ENCODE measurements at regions not wholly inside any gene's neighbourhood (a gene's known extent, or its start where the extent isn't known, plus 50 kb on each side); places are given as distances from the start of the nearest gene placed in this dataset.

- Histone ChIP-seq H3K4me3 (ENCODE audit: low read length) (no peak overlapping the region), H3K27me3 (ENCODE audit: insufficient read depth, low read depth, low read length) (no peaks in the 10 kb centered on the region), H3F3A (ENCODE audit: insufficient read depth, low read length, poor library complexity, severe bottlenecking) (no peaks in the 10 kb centered on the region), H4K20me1 (ENCODE audit: insufficient read depth) (no peaks in the 10 kb centered on the region), H3K27ac (ENCODE audit: low read length) (no peak overlapping the region), H3K36me3 (ENCODE audit: insufficient read depth, low read length) (no peaks in the 10 kb centered on the region), H3K79me2 (replicated peaks; ENCODE audit: insufficient read depth, low read length) (no peaks in the 10 kb centered on the region), H3K4me2 (ENCODE audit: low read length) (no peak overlapping the region), H2AFZ (ENCODE audit: low read depth, low read length) (no peak overlapping the region), H3K9ac (ENCODE audit: low read length) (no peak overlapping the region), H3K9me2 (ENCODE audit: insufficient read depth, low read length) (no peaks in the 10 kb centered on the region), H3K9me3 (ENCODE audit: low read length) (no peaks in the 10 kb centered on the region)
- TF ChIP-seq MXI1 (conservative IDR thresholded peaks at IDR 0.05; ENCODE audit: poor library complexity, severe bottlenecking) (no peak), EP300 (conservative IDR thresholded peaks at IDR 0.05; ENCODE audit: poor library complexity, severe bottlenecking) (no peak), SMC3 (conservative IDR thresholded peaks at IDR 0.05; ENCODE audit: poor library complexity) (no peak), TAF1 (IDR thresholded peaks at IDR 0.05; ENCODE audit: low read depth) (no peak), RAD21 (conservative IDR thresholded peaks at IDR 0.05) (no peak), POLR2AphosphoS5 (IDR thresholded peaks at IDR 0.05) (no peak), REST (IDR thresholded peaks at IDR 0.05; ENCODE audit: borderline replicate concordance) (no peak), EZH2 (IDR thresholded peaks at IDR 0.05; ENCODE audit: borderline replicate concordance, insufficient read depth, low read length, poor library complexity, severe bottlenecking) (no peak)
- TF ChIP-seq, protein P1, sequence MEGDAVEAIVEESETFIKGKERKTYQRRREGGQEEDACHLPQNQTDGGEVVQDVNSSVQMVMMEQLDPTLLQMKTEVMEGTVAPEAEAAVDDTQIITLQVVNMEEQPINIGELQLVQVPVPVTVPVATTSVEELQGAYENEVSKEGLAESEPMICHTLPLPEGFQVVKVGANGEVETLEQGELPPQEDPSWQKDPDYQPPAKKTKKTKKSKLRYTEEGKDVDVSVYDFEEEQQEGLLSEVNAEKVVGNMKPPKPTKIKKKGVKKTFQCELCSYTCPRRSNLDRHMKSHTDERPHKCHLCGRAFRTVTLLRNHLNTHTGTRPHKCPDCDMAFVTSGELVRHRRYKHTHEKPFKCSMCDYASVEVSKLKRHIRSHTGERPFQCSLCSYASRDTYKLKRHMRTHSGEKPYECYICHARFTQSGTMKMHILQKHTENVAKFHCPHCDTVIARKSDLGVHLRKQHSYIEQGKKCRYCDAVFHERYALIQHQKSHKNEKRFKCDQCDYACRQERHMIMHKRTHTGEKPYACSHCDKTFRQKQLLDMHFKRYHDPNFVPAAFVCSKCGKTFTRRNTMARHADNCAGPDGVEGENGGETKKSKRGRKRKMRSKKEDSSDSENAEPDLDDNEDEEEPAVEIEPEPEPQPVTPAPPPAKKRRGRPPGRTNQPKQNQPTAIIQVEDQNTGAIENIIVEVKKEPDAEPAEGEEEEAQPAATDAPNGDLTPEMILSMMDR (IDR thresholded peaks at IDR 0.05; ENCODE audit: poor library complexity, severe bottlenecking): no peak
These were observed 400.2 kb downstream of the QKI start for GRCh38 chr6:163814494-163815364.

GRCh38 chr6:163813979-163814493 lies 399.5 kb downstream of the QKI start:
- no peaks in the 10 kb centered on the region for H4K20me1 ChIP-seq (ENCODE audit: insufficient read depth)
- no peak overlapping the region for H3K4me2 ChIP-seq (ENCODE audit: low read length)
- no peak overlapping the region for H3K27ac ChIP-seq (ENCODE audit: low read length)
- H3K9me2 ChIP-seq (ENCODE audit: insufficient read depth, low read length): no peaks in the 10 kb centered on the region
- no peak overlapping the region for H2AFZ ChIP-seq (ENCODE audit: low read depth, low read length)
- H3F3A ChIP-seq (ENCODE audit: insufficient read depth, low read length, poor library complexity, severe bottlenecking): no peaks in the 10 kb centered on the region
- no peaks in the 10 kb centered on the region for H3K9me3 ChIP-seq (ENCODE audit: low read length)
- H3K79me2 ChIP-seq (replicated peaks; ENCODE audit: insufficient read depth, low read length): no peaks in the 10 kb centered on the region
- TF ChIP-seq, protein P1 (IDR thresholded peaks at IDR 0.05; ENCODE audit: poor library complexity, severe bottlenecking): no peak
- TF ChIP-seq REST (IDR thresholded peaks at IDR 0.05; ENCODE audit: borderline replicate concordance) (no peak), SMC3 (conservative IDR thresholded peaks at IDR 0.05; ENCODE audit: poor library complexity) (no peak), POLR2AphosphoS5 (IDR thresholded peaks at IDR 0.05) (no peak), EP300 (conservative IDR thresholded peaks at IDR 0.05; ENCODE audit: poor library complexity, severe bottlenecking) (no peak), RAD21 (conservative IDR thresholded peaks at IDR 0.05) (no peak), MXI1 (conservative IDR thresholded peaks at IDR 0.05; ENCODE audit: poor library complexity, severe bottlenecking) (no peak), EZH2 (IDR thresholded peaks at IDR 0.05; ENCODE audit: borderline replicate concordance, insufficient read depth, low read length, poor library complexity, severe bottlenecking) (no peak), TAF1 (IDR thresholded peaks at IDR 0.05; ENCODE audit: low read depth) (no peak)
- no peaks in the 10 kb centered on the region for H3K36me3 ChIP-seq (ENCODE audit: insufficient read depth, low read length)
- H3K4me3 ChIP-seq (ENCODE audit: low read length): no peak overlapping the region
- no peak overlapping the region for H3K9ac ChIP-seq (ENCODE audit: low read length)
- H3K27me3 ChIP-seq (ENCODE audit: insufficient read depth, low read depth, low read length): no peaks in the 10 kb centered on the region

All from neural cell (in vitro differentiated cells).